ENCODE measurements at regions not wholly inside any gene's neighbourhood (a gene's known extent, or its start where the extent isn't known, plus 50 kb on each side); places are given as distances from the start of the nearest gene placed in this dataset.
"Not testable (repeated sequence)": the region's sequence is repeated elsewhere in the genome, so short reads cannot be mapped to it uniquely, and the experiment has no call there.

- H3K18ac ChIP-seq (ENCODE audit: low read length), result no peak overlapping the region
- no peaks in the 10 kb centered on the region for H3K79me1 ChIP-seq (ENCODE audit: low read length)
- H3K4me1 ChIP-seq (ENCODE audit: control insufficient read depth, low read depth, low read length), result no peaks in the 10 kb centered on the region
- DNase-seq, result no peak
- no peak overlapping the region for H4K5ac ChIP-seq (ENCODE audit: low read length)
- H3K23ac ChIP-seq (ENCODE audit: low read length), result no peak overlapping the region
- H2BK120ac ChIP-seq (ENCODE audit: low read depth, low read length), result no peak overlapping the region
- H3K79me2 ChIP-seq (ENCODE audit: control insufficient read depth, insufficient read depth, low read length), result no peaks in the 10 kb centered on the region
- no peak overlapping the region for H3K4ac ChIP-seq (ENCODE audit: low read depth, low read length)
- H3K56ac ChIP-seq (ENCODE audit: low read length), result no peak overlapping the region
- no peak overlapping the region for H2BK5ac ChIP-seq (ENCODE audit: low read length)
- H3K27ac ChIP-seq (ENCODE audit: low read depth, low read length), result no peak overlapping the region
- H4K8ac ChIP-seq (ENCODE audit: low read depth, low read length), result no peak overlapping the region
- no peaks in the 10 kb centered on the region for H3K27me3 ChIP-seq (ENCODE audit: insufficient read depth, low read length, poor library complexity)
- no peak overlapping the region for H3K9ac ChIP-seq (ENCODE audit: low read length)
- H3K4me3 ChIP-seq (ENCODE audit: low read length), result no peak overlapping the region
- no peak overlapping the region for H2AK5ac ChIP-seq (ENCODE audit: low read length)
- WGBS (ENCODE audit: extremely low coverage, insufficient coverage, low lambda C conversion rate), result no CpG with 5 or more reads among the region's 1 CpG
- H2BK15ac ChIP-seq (replicated peaks; ENCODE audit: low read depth), result no peak overlapping the region
- no peaks in the 10 kb centered on the region for H3K36me3 ChIP-seq (ENCODE audit: control insufficient read depth, insufficient read depth, low read length)
- no peak overlapping the region for H3K4me2 ChIP-seq (ENCODE audit: low read length)
Measured at GRCh38 chr7:13802651-13803050, 186.8 kb downstream of the ETV1 start.

GRCh38 chr7:13803134-13803533 lies 186.3 kb downstream of the ETV1 start:
- Histone ChIP-seq H4K5ac (ENCODE audit: low read length) (no peak overlapping the region), H3K4ac (ENCODE audit: low read depth, low read length) (no peak overlapping the region), H3K79me1 (ENCODE audit: low read length) (no peaks in the 10 kb centered on the region), H2BK120ac (ENCODE audit: low read depth, low read length) (no peak overlapping the region), H3K18ac (ENCODE audit: low read length) (no peak overlapping the region), H2BK15ac (replicated peaks; ENCODE audit: low read depth) (no peak overlapping the region), H3K56ac (ENCODE audit: low read length) (no peak overlapping the region), H3K79me2 (ENCODE audit: control insufficient read depth, insufficient read depth, low read length) (no peaks in the 10 kb centered on the region), H3K27ac (ENCODE audit: low read depth, low read length) (no peak overlapping the region), H2BK5ac (ENCODE audit: low read length) (no peak overlapping the region), H3K36me3 (ENCODE audit: control insufficient read depth, insufficient read depth, low read length) (no peaks in the 10 kb centered on the region), H4K8ac (ENCODE audit: low read depth, low read length) (no peak overlapping the region), H3K27me3 (ENCODE audit: insufficient read depth, low read length, poor library complexity) (no peaks in the 10 kb centered on the region), H3K23ac (ENCODE audit: low read length) (no peak overlapping the region), H3K4me2 (ENCODE audit: low read length) (no peak overlapping the region), H3K4me3 (ENCODE audit: low read length) (no peak overlapping the region), H2AK5ac (ENCODE audit: low read length) (no peak overlapping the region), H3K4me1 (ENCODE audit: control insufficient read depth, low read depth, low read length) (no peaks in the 10 kb centered on the region), H3K9ac (ENCODE audit: low read length) (no peak overlapping the region)
- WGBS (ENCODE audit: extremely low coverage, insufficient coverage, low lambda C conversion rate), result no CpG with 5 or more reads among the region's 8 CpGs
- no peak for DNase-seq

GRCh38 chr7:13806089-13806867 lies 183.2 kb downstream of the ETV1 start:
- not testable (repeated sequence) for H4K5ac ChIP-seq (ENCODE audit: low read length); H3K4me1 ChIP-seq (ENCODE audit: control insufficient read depth, low read depth, low read length); H2BK120ac ChIP-seq (ENCODE audit: low read depth, low read length); H3K4ac ChIP-seq (ENCODE audit: low read depth, low read length); H2BK5ac ChIP-seq (ENCODE audit: low read length); H3K79me2 ChIP-seq (ENCODE audit: control insufficient read depth, insufficient read depth, low read length); H3K36me3 ChIP-seq (ENCODE audit: control insufficient read depth, insufficient read depth, low read length); H3K27me3 ChIP-seq (ENCODE audit: insufficient read depth, low read length, poor library complexity); H3K9ac ChIP-seq (ENCODE audit: low read length); H3K4me2 ChIP-seq (ENCODE audit: low read length); H2AK5ac ChIP-seq (ENCODE audit: low read length); DNase-seq; H3K4me3 ChIP-seq (ENCODE audit: low read length); H3K23ac ChIP-seq (ENCODE audit: low read length); H3K27ac ChIP-seq (ENCODE audit: low read depth, low read length); H2BK15ac ChIP-seq (replicated peaks; ENCODE audit: low read depth); H3K56ac ChIP-seq (ENCODE audit: low read length); H3K18ac ChIP-seq (ENCODE audit: low read length); H4K8ac ChIP-seq (ENCODE audit: low read depth, low read length); H3K79me1 ChIP-seq (ENCODE audit: low read length)
- no CpG with 5 or more reads among the region's 33 CpGs for WGBS (ENCODE audit: extremely low coverage, insufficient coverage, low lambda C conversion rate)

GRCh38 chr7:13817230-13817629 lies 172.2 kb downstream of the ETV1 start:
- not testable (repeated sequence) for H3K79me1 ChIP-seq (ENCODE audit: low read length); H2AK5ac ChIP-seq (ENCODE audit: low read length); H3K79me2 ChIP-seq (ENCODE audit: control insufficient read depth, insufficient read depth, low read length); H4K8ac ChIP-seq (ENCODE audit: low read depth, low read length); DNase-seq; H3K27me3 ChIP-seq (ENCODE audit: insufficient read depth, low read length, poor library complexity); H2BK5ac ChIP-seq (ENCODE audit: low read length); H3K4me3 ChIP-seq (ENCODE audit: low read length); H3K4me2 ChIP-seq (ENCODE audit: low read length); H3K27ac ChIP-seq (ENCODE audit: low read depth, low read length); H2BK120ac ChIP-seq (ENCODE audit: low read depth, low read length); H3K4me1 ChIP-seq (ENCODE audit: control insufficient read depth, low read depth, low read length); H3K18ac ChIP-seq (ENCODE audit: low read length); H3K36me3 ChIP-seq (ENCODE audit: control insufficient read depth, insufficient read depth, low read length); H4K5ac ChIP-seq (ENCODE audit: low read length); H3K9ac ChIP-seq (ENCODE audit: low read length); H3K56ac ChIP-seq (ENCODE audit: low read length); H3K4ac ChIP-seq (ENCODE audit: low read depth, low read length); H3K23ac ChIP-seq (ENCODE audit: low read length); H2BK15ac ChIP-seq (replicated peaks; ENCODE audit: low read depth)

- Histone ChIP-seq H3K9ac (ENCODE audit: low read length) (no peak overlapping the region), H2BK120ac (ENCODE audit: low read depth, low read length) (no peak overlapping the region), H3K4ac (ENCODE audit: low read depth, low read length) (no peak overlapping the region), H2AK5ac (ENCODE audit: low read length) (no peak overlapping the region), H3K4me3 (ENCODE audit: low read length) (no peak overlapping the region), H3K4me2 (ENCODE audit: low read length) (no peak overlapping the region), H3K4me1 (ENCODE audit: control insufficient read depth, low read depth, low read length) (no peaks in the 10 kb centered on the region), H3K79me2 (ENCODE audit: control insufficient read depth, insufficient read depth, low read length) (no peaks in the 10 kb centered on the region), H2BK5ac (ENCODE audit: low read length) (no peak overlapping the region), H4K5ac (ENCODE audit: low read length) (no peak overlapping the region), H3K56ac (ENCODE audit: low read length) (no peak overlapping the region), H3K27ac (ENCODE audit: low read depth, low read length) (no peak overlapping the region), H3K36me3 (ENCODE audit: control insufficient read depth, insufficient read depth, low read length) (no peaks in the 10 kb centered on the region), H3K23ac (ENCODE audit: low read length) (no peak overlapping the region), H3K79me1 (ENCODE audit: low read length) (no peaks in the 10 kb centered on the region), H4K8ac (ENCODE audit: low read depth, low read length) (no peak overlapping the region), H3K27me3 (ENCODE audit: insufficient read depth, low read length, poor library complexity) (no peaks in the 10 kb centered on the region), H2BK15ac (replicated peaks; ENCODE audit: low read depth) (no peak overlapping the region), H3K18ac (ENCODE audit: low read length) (no peak overlapping the region)
- WGBS (ENCODE audit: extremely low coverage, insufficient coverage, low lambda C conversion rate), result no CpG with 5 or more reads among the region's 3 CpGs
- DNase-seq, result no peak
Measured at GRCh38 chr7:13821152-13821787, 168.2 kb downstream of the ETV1 start.

- H4K5ac ChIP-seq (ENCODE audit: low read length), result no peak overlapping the region
- WGBS (ENCODE audit: extremely low coverage, insufficient coverage, low lambda C conversion rate), result no CpG with 5 or more reads among the region's 3 CpGs
- H3K18ac ChIP-seq (ENCODE audit: low read length), result no peak overlapping the region
- H3K23ac ChIP-seq (ENCODE audit: low read length), result no peak overlapping the region
- H3K27me3 ChIP-seq (ENCODE audit: insufficient read depth, low read length, poor library complexity), result no peaks in the 10 kb centered on the region
- H3K4me2 ChIP-seq (ENCODE audit: low read length), result no peak overlapping the region
- H3K9ac ChIP-seq (ENCODE audit: low read length), result no peak overlapping the region
- H2BK120ac ChIP-seq (ENCODE audit: low read depth, low read length), result no peak overlapping the region
- H3K4me3 ChIP-seq (ENCODE audit: low read length), result no peak overlapping the region
- no peak overlapping the region for H2BK15ac ChIP-seq (replicated peaks; ENCODE audit: low read depth)
- H4K8ac ChIP-seq (ENCODE audit: low read depth, low read length), result no peak overlapping the region
- H3K36me3 ChIP-seq (ENCODE audit: control insufficient read depth, insufficient read depth, low read length), result no peaks in the 10 kb centered on the region
- H2BK5ac ChIP-seq (ENCODE audit: low read length), result no peak overlapping the region
- no peak overlapping the region for H3K4ac ChIP-seq (ENCODE audit: low read depth, low read length)
- no peak overlapping the region for H2AK5ac ChIP-seq (ENCODE audit: low read length)
- H3K4me1 ChIP-seq (ENCODE audit: control insufficient read depth, low read depth, low read length), result no peaks in the 10 kb centered on the region
- no peaks in the 10 kb centered on the region for H3K79me2 ChIP-seq (ENCODE audit: control insufficient read depth, insufficient read depth, low read length)
- H3K56ac ChIP-seq (ENCODE audit: low read length), result no peak overlapping the region
- no peak for DNase-seq
- H3K79me1 ChIP-seq (ENCODE audit: low read length), result no peaks in the 10 kb centered on the region
- no peak overlapping the region for H3K27ac ChIP-seq (ENCODE audit: low read depth, low read length)
Measured at GRCh38 chr7:13822678-13823077, 166.8 kb downstream of the ETV1 start.

Data from mesendoderm (in vitro differentiated cells).